ENCODE measurements at regions not wholly inside any gene's neighbourhood (a gene's known extent, or its start where the extent isn't known, plus 50 kb on each side); places are given as distances from the start of the nearest gene placed in this dataset.
A peak's percentile ranks its signal among the peaks of the same experiment; 100 is the strongest.

GRCh38 chr7:1357601-1358271, 101.5 kb downstream of the MICALL2 start (continued):
- TF ChIP-seq GLIS2 (tag by site-specific recombination; IDR thresholded peaks at IDR 0.05): peak; percentile 42; the same call in 1 of the 2 replicates
- TF ChIP-seq, protein P1, sequence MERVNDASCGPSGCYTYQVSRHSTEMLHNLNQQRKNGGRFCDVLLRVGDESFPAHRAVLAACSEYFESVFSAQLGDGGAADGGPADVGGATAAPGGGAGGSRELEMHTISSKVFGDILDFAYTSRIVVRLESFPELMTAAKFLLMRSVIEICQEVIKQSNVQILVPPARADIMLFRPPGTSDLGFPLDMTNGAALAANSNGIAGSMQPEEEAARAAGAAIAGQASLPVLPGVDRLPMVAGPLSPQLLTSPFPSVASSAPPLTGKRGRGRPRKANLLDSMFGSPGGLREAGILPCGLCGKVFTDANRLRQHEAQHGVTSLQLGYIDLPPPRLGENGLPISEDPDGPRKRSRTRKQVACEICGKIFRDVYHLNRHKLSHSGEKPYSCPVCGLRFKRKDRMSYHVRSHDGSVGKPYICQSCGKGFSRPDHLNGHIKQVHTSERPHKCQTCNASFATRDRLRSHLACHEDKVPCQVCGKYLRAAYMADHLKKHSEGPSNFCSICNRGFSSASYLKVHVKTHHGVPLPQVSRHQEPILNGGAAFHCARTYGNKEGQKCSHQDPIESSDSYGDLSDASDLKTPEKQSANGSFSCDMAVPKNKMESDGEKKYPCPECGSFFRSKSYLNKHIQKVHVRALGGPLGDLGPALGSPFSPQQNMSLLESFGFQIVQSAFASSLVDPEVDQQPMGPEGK (tag by site-specific recombination; IDR thresholded peaks at IDR 0.05): no peak
- TF ChIP-seq SETDB1 (IDR thresholded peaks at IDR 0.05; ENCODE audit: insufficient read length, low read length): no peak
- TF ChIP-seq SP2 (tag by site-specific recombination; IDR thresholded peaks at IDR 0.05): peak; percentile 26; the same call in 1 of the 2 replicates
- TF ChIP-seq REST (tag by site-specific recombination; IDR thresholded peaks at IDR 0.05): no peak
- no peak for TF ChIP-seq ZNF768 (tag by site-specific recombination; IDR thresholded peaks at IDR 0.05)
- TF ChIP-seq ZNF580 (tag by site-specific recombination; IDR thresholded peaks at IDR 0.05): 0 out of 2 replicates have a peak, but pooled peaks have one; percentile 14
- peak; percentile 20; the same call in 1 of the 2 replicates for TF ChIP-seq EGR2 (tag by site-specific recombination; IDR thresholded peaks at IDR 0.05; ENCODE audit: low read depth)
- no peak for TF ChIP-seq ZFP37 (tag by site-specific recombination; IDR thresholded peaks at IDR 0.05)
- TF ChIP-seq IKZF3 (tag by site-specific recombination; IDR thresholded peaks at IDR 0.05): no peak
- no peak for TF ChIP-seq KLF10 (tag by site-specific recombination; IDR thresholded peaks at IDR 0.05)
- TF ChIP-seq ZNF639 (tag by site-specific recombination; IDR thresholded peaks at IDR 0.05): no peak

DNA sequence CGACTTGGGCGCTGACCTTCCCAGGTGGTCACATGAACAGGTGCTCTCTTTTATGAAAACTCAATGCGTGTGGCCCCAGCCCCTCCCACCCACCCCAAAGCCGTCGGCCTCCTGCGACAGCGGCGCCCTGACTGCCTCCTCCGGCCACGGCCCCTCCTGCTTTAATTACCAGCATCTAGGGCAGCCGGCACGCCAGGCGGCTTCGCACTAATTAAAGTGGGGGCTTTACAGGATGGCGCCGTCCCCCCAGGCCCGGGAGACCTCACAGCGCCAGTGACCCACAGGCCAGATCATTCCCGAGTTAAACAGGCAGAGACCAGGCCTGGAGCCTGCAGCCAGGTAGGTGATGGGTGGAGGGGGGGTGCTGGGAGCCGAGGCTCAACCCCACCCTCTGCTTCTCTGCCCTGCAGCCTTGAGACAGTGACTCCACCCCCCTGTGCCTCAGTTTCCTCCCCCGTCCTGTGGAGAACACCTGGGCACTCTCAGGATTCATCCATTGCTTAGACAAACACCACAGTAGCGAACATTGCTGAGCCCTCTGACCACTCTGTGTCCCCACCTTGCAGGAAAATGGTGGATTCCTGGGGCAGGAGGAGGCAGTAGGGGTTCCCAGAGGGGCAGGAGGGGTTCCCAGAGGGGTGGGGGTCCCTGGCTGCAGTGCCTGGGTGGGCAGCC, 100.8 kb downstream of the MICALL2 start:
- no peaks in the 10 kb centered on the region for H3K36me3 ChIP-seq (ENCODE audit: control insufficient read depth in 2 of 2, insufficient read depth in 1 of 2, low read length in 2 of 2)
- no peaks in the 10 kb centered on the region for H3K4me1 ChIP-seq (ENCODE audit: control insufficient read depth, insufficient read depth, low read length)
- H3K4me3 ChIP-seq (ENCODE audit: low read depth, low read length): no peak overlapping the region
- CTCF ChIA-PET: no interaction called here
- POLR2A ChIA-PET: no interaction called here
- H3K9me3 ChIP-seq (ENCODE audit: control insufficient read depth, insufficient read depth, low read depth, low read length): no peaks in the 10 kb centered on the region
- H3K27ac ChIP-seq (ENCODE audit: extremely low read depth, low read depth, low read length): no peak overlapping the region
- TF ChIP-seq BCL6B (tag by site-specific recombination; IDR thresholded peaks at IDR 0.05) (no peak), KLF8 (tag by site-specific recombination; IDR thresholded peaks at IDR 0.05) (no peak), ZNF660 (tag by site-specific recombination; IDR thresholded peaks at IDR 0.05) (no peak), ZBTB17 (tag by site-specific recombination; IDR thresholded peaks at IDR 0.05) (no peak), ZNF529 (tag by site-specific recombination; IDR thresholded peaks at IDR 0.05; ENCODE audit: insufficient replicate concordance) (no peak), OVOL3 (tag by site-specific recombination; IDR thresholded peaks at IDR 0.05) (no peak), ZNF341 (tag by site-specific recombination; IDR thresholded peaks at IDR 0.05; ENCODE audit: low read depth) (no peak), MEIS1 (CRISPR knock-in tag; IDR thresholded peaks at IDR 0.05; ENCODE audit: borderline replicate concordance) (no peak)
- TF ChIP-seq, protein P2, sequence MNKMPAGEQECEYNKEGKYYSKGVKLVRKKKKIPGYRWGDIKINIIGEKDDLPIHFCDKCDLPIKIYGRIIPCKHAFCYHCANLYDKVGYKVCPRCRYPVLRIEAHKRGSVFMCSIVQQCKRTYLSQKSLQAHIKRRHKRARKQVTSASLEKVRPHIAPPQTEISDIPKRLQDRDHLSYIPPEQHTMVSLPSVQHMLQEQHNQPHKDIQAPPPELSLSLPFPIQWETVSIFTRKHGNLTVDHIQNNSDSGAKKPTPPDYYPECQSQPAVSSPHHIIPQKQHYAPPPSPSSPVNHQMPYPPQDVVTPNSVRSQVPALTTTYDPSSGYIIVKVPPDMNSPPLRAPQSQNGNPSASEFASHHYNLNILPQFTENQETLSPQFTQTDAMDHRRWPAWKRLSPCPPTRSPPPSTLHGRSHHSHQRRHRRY (tag by site-specific recombination; IDR thresholded peaks at IDR 0.05): no peak
- TF ChIP-seq, protein P3, sequence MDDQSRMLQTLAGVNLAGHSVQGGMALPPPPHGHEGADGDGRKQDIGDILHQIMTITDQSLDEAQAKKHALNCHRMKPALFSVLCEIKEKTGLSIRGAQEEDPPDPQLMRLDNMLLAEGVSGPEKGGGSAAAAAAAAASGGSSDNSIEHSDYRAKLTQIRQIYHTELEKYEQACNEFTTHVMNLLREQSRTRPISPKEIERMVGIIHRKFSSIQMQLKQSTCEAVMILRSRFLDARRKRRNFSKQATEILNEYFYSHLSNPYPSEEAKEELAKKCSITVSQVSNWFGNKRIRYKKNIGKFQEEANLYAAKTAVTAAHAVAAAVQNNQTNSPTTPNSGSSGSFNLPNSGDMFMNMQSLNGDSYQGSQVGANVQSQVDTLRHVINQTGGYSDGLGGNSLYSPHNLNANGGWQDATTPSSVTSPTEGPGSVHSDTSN (CRISPR knock-in tag; IDR thresholded peaks at IDR 0.05): no peak
- TF ChIP-seq, protein P1 (tag by site-specific recombination; IDR thresholded peaks at IDR 0.05): no peak

All from HEK293 (cell line).